ENCODE measurements at regions not wholly inside any gene's neighbourhood (a gene's known extent, or its start where the extent isn't known, plus 50 kb on each side); places are given as distances from the start of the nearest gene placed in this dataset.
"Not testable (repeated sequence)": the region's sequence is repeated elsewhere in the genome, so short reads cannot be mapped to it uniquely, and the experiment has no call there.

GRCh38 chr1:95635811-95636210, 401.8 kb downstream of the RWDD3 start:
- H3K4me3 ChIP-seq (ENCODE audit: low read depth, low read length), result no peak overlapping the region
- TF ChIP-seq CTCF (IDR thresholded peaks at IDR 0.05; ENCODE audit: low read depth, low read length), result no peak

GRCh38 chr1:95636897-95637296, 402.9 kb downstream of the RWDD3 start:
- no peak for TF ChIP-seq CTCF (IDR thresholded peaks at IDR 0.05; ENCODE audit: low read depth, low read length)
- H3K4me3 ChIP-seq (ENCODE audit: low read depth, low read length), result no peak overlapping the region

- H3K4me3 ChIP-seq (ENCODE audit: low read depth, low read length), result no peak overlapping the region
- TF ChIP-seq CTCF (IDR thresholded peaks at IDR 0.05; ENCODE audit: low read depth, low read length), result no peak
These were observed 406.7 kb downstream of the RWDD3 start for GRCh38 chr1:95640746-95641145.

- no peak overlapping the region for H3K4me3 ChIP-seq (ENCODE audit: low read depth, low read length)
- TF ChIP-seq CTCF (IDR thresholded peaks at IDR 0.05; ENCODE audit: low read depth, low read length), result no peak
These were observed 407.4 kb downstream of the RWDD3 start for GRCh38 chr1:95641386-95641785.

- H3K4me3 ChIP-seq (ENCODE audit: low read depth, low read length), result no peak overlapping the region
- TF ChIP-seq CTCF (IDR thresholded peaks at IDR 0.05; ENCODE audit: low read depth, low read length), result no peak
These were observed 408.0 kb downstream of the RWDD3 start for GRCh38 chr1:95642035-95642434.

GRCh38 chr1:95643071-95643470, 409.1 kb downstream of the RWDD3 start:
- TF ChIP-seq CTCF (IDR thresholded peaks at IDR 0.05; ENCODE audit: low read depth, low read length), result no peak
- no peak overlapping the region for H3K4me3 ChIP-seq (ENCODE audit: low read depth, low read length)

- not testable (repeated sequence) for H3K4me3 ChIP-seq (ENCODE audit: low read depth, low read length)
These were observed 411.1 kb downstream of the RWDD3 start for GRCh38 chr1:95645126-95645525.

GRCh38 chr1:95650631-95651030, 416.6 kb downstream of the RWDD3 start:
- no peak for TF ChIP-seq CTCF (IDR thresholded peaks at IDR 0.05; ENCODE audit: low read depth, low read length)
- H3K4me3 ChIP-seq (ENCODE audit: low read depth, low read length), result no peak overlapping the region
